ENCODE measurements at regions not wholly inside any gene's neighbourhood (a gene's known extent, or its start where the extent isn't known, plus 50 kb on each side); places are given as distances from the start of the nearest gene placed in this dataset.

GRCh38 chr6:25043892-25044291 is 108.1 kb upstream of the RIPOR2 start:
- TF ChIP-seq EZH2 (IDR thresholded peaks at IDR 0.05) (no peak), CTCF (IDR thresholded peaks at IDR 0.05) (no peak), EZH2phosphoT487 (IDR thresholded peaks at IDR 0.05) (no peak)

Data from neural progenitor cell (in vitro differentiated cells).